Activated effector memory CD4-positive, alpha-beta T cell treated with Interleukin-2 at 50 U/mL for 16 hours (primary cell): ENCODE measurements at regions not wholly inside any gene's neighbourhood (a gene's known extent, or its start where the extent isn't known, plus 50 kb on each side); places are given as distances from the start of the nearest gene placed in this dataset.

Experiments
- DNase-seq: peaks from one replicate; pipeline ENCODE4 v3.0.0-alpha.2; 2020

DNA sequence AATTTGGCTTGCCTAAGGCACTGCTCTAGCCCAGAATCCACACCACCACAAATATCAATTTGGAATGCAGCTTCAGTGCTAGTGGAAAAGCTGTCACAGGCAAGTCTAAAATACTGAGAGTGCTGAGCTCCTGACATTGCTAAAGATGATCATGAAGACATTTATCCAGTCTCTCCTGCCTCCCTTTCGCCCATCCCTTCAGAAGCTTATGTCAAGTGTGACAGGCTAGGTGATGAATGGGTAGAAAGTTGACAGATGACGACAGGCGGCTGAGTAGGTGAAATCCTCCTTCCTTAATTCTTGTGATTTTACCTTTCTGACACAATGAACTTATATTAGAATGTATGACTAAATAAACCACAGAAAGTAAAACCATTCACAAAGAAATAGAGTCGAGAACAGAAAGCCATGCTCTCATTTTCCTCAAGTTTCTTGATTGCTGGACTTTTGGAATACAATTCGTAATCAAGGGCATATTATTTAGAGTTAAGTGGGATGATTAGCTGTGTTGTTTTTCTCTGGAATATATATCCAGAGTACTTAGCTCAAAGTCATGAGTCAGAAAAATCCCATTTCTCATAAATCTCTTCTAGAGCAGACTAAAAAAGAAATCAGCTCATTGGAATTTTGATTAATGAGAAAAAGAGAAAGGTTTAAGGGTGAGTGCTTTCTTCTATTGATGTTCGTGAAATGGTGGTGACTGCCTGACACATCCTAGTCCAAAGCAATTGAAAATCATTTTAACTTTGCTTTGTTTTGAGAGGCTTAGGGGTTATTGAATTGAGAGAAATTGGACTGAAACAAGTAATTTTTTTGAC, 1228.2 kb upstream of the CITED2 start:
- no peak for DNase-seq

DNA sequence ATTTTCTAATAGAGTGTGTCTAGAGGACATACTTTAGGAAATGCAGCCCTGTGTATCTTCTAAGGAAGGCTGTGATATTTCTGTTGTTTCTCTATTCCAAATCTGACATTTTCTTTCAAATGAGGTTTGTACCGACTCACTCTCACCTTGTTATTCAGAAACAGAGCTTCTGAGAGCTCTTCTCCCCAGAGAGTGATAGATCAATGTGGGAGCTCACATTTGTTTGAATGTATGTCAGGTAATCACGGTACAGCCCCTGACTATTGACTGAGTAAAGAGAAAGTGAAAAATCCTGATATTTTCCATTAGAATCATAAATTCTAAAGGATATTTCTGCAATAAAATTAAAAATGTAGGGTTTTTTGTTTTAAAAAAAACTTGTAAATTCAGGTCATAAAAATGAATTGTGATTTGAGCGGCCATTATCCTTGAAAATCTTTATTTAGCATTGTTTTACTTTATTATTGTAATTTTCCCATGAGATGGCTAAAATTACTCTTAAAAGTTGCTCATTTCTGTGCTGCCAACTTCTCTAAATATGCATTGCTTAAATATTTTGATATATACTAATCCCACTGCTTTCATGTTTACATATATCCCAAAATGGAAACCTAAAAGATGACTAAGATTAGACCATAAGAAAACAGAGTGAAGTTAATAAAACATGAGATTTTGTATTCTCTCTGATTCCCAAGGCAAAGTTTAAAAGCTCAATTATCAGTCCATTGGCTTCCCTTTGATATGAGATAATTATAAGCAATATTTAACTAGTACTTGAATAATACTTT, 1226.8 kb upstream of the CITED2 start:
- no peak for DNase-seq

DNA sequence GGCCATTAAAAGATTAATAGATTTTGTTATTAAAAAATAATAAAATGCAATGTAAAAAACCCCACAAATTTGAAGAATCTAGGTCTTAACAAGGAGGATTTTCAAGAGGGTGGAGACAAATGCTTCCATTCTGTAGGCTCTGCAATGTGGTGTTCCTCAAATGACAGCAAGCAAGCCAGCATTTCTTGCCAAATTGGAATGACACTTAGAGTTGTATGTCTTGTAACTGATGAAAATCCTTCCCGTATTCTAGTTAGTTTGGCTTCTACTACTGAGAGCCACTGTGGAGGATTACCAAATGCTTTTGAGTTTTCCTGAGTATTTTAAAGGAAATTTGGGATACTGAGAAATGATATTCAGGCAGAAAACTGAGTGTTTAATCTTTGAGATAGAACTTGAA, 1225.5 kb upstream of the CITED2 start:
- DNase-seq = no peak

DNA sequence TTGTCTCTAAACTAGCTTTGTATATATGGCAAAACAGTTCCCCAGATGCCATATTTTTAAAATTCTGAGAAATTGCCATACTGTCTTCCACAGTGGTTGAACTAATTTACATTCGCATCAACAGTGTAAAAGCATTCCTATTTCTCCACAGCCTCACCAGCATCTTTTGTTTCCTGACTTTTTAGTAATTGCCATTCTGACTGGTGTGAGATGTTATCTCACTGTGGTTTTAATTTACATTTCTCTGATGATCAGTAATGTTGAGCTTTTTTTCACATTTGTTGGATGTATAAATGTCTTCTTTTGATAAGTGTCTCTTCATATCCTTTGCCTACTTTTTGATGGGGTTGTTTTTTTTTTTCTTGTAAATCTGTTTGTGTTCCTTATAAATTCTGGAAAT, 1222.7 kb upstream of the CITED2 start:
- no peak for DNase-seq

DNA sequence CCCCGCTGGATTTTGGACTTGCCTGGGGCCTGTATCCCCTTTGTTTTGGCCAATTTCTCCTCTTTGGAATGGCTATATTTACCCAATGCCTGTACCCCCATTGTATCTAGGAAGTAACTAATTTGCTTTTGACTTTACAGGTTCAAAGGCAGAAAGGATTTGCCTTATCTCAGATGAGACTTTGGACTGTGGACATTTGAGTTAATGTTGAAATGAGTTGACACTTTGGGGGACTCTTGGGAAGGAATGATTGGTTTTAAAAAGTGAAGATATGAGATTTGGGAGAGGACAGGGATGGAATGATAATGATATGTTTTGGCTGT, 1220.3 kb upstream of the CITED2 start:
- DNase-seq = no peak

DNA sequence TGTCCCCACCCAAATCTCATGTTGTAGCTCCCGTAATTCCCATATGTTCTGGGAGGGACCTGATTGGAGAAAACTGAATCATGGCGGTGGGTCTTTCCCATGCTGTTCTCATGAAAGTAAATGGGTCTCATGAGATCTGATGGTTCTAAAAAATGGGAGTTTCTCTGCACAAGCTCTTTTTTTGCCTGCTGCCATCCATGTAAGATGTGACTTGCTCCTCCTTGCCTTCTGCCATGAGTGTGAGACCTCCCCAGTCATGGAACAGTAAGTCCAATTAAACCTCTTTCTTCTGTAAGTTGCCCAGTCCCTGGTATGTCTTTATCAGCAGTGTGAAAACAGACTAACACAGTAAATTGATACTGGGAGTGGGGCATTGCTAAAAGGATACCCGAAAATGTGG, 1218.4 kb upstream of the CITED2 start:
- DNase-seq = no peak

DNA sequence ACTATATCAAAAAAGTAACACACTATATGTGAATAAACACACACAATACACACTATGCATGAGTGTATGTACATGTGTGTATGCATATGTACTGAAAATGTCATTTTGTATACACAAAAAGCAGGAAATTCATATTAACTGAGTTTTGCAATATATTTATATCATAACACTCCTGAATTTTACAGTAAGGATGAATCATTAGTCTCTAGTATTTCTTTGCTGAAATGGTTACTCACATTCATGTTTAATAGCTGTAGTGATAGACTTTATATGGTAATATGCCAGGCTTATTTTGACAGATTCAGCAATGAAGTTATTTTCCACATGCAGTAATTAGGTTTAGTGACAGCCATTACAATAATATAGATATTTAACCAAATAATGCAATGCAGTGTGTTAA, 1216.2 kb upstream of the CITED2 start:
- no peak for DNase-seq

DNA sequence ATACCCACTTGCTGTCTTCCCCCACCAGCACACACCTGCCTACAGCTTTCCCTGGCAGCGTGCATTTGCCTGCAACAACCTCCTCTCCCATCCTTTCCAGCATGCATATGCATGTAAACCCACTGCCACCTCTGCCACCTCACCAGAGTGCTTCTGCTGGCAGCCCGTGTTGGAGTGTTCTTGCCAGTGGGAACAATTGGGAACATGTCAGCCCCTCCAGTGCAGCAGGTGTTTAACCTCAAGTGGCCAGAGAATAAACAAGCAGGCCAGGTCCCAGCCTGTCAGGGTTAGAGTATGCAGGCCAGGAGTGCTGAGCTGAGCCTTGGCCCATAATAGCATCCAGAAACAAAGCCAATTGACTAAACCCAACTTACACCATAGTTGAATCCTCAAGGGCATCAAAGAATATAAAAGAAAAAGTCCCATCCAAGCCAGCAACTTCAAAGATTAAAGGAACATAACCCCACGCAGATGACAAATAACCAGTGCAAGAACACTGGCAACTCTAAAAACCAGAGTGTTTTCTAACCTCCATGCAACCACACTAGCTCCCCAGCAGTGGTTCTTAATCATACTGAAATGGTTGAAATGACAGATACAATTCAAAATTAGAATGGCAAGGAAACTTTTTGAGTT, 1212.1 kb upstream of the CITED2 start:
- no peak for DNase-seq

DNA sequence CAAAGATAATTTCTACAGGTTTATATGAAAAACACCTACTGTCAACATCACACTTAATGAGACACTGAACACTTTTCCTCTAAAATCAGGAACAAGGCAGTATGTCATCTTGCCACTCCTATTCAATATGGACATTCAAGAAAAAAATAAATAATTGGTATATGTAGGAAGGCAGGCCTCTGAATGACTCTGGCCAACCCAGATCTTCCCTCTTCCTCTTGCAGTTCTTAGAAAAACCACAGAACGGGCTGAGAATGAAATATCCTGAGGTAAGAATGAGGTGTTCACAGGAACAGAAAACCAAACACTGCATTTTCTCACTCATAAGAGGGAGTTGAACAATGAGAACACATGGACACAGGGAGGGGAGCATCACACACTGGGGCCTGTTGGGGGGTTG, 1207.2 kb upstream of the CITED2 start:
- no peak for DNase-seq

DNA sequence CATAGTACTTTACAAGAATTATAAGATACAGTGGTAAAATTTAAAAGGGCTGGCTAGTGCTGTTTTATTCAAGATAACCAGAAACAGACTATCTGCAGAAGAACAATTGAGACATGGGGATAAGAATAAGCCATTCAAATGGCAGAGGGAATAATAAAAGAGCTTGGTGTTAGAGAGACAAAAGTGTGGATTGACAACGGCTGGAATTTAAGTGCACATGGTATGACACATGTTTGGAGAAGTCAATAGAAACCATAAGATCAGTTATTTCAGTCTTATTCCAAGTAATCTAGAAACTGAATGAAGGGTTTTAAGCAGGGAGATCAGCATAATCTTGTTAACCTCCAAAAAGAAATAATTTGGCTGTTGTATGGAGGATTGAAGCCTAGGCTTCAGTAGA, 1205.5 kb upstream of the CITED2 start:
- DNase-seq = no peak

DNA sequence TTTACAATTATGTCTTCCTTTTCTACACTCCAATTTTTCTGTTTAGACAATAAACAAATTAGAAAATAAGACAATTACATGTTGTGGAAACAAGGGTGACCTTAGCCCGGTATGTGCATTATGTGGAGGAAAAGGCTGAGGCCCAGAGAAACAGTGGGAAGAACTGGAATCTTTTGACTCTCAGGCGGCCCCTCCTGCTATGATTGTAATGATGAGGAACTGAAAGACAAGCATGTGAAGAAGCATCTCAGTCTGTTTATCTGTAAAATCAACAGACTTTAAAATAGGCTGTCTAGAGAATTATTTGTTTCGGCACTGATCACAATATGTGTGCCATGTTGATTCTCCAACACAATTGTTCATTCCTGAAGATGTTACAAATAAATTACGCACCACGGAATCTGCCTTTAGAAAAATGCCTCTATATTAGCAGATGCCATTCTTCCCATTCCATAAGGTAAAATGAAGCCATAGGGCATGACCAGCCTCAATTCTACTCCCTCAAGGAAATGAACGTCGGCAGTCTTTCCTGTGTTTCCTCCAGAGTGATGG, 1201.6 kb upstream of the CITED2 start:
- no peak for DNase-seq

DNA sequence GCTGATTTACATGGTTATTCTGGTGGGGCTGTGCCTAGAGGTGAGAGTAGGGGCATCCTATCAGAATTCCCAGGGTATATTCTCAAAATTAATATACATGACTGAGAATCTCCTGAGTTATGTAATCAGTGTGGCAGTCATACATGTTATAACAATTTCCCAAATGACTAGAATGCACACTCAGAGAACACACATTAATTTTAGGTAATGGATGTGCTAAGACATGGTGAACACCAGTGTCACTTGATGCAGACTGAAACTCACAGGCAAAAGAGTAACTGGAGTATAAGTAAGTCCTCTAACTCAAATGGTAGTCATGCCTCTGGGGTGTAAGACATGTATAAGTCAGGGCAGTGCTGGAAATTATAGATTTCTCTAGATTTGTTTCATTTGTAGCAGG, 1198.4 kb upstream of the CITED2 start:
- DNase-seq = no peak

DNA sequence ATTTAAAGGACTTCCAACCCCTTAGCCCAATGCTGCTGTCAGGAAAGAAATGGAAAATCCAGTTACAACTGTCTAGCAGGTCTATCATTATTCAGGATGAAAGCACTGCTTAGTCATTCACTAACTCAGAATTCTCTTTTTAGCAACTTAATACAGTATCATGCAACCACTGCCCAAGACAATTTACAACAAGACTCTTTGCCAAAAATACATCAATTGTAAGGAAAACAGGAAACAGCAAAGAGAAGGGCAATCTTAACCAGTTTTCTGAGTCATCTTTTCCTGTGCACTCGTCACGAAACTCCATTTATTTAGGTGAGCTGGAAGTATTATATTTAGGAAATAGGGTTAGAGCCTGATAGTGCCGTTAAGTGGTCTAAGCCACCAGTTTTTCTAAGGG, 1197.7 kb upstream of the CITED2 start:
- no peak for DNase-seq

DNA sequence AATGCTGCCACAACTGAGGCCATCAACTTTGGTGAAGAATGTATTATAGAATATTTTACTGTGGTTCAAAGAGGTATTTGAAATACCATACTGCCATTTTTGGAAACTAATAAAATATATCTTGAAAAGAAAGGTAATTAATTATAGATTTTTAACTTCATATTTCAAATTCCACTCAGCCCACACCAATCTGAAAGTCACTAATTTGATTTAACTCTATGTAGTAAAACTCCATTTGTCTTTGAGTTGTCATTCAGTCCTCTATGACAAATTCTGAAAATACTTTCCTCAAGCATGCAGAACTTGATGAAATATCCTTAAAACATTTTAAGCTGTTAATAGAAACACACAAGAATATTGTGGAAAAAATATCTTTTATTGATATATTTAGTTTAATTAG, 1196.7 kb upstream of the CITED2 start:
- DNase-seq = no peak

DNA sequence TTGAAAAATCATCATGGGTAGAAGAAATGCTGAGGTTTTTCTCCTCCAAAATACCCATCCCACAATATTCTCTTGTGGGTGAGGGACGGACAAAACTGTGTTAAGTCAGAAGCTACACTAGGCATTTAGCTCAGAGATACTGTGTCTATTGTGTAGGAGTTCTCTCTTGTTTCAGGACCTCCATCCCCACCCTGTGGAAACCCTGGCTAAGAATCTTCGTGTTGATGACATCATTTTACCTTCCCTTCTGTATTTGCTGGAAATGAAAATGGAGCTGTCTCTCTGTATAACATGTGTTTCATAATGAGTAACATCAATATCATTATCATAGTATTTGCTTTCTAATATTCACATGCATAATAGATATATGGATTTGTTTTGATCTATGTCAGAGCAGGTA, 1193.0 kb upstream of the CITED2 start:
- no peak for DNase-seq

DNA sequence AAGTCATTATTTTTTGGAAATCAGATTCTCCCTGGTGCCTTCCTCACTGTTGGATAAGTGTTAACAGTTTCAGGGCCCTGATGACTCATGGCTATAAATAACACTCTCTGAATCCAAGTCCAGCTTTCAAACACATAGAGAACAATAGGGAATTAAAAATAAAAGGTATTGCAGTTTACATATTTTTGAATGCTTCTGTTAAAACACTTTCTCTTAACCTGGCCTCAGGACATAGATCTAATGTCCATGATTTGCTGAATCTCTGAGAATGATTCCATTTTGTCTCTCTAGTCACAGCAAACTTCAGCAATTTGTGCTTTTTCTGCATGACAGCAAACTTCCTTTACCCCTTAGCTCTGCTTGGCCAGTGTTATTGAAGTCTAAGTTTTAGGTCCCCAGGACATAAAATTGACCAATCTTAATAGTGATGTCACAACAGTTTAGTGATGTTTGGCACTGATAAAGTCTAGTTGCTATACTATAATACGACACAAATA, 1192.4 kb upstream of the CITED2 start:
- no peak for DNase-seq

DNA sequence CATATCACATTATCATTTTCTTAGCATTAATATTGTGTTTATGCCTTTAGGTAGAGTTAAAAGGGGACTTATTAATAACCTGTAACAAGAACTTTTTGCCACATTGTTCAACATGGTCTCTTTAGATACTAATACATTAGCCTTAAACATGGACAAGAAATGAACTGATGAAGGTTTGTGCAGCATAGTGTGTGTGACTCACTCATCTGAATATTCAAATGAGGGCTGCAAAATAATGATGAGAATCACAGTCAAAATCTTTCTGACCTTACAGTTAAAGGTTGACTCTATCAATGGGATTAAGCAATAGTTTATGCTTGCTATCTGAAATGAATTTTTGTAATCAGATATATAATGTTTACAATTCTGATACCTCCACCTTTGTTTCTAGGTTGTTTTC, 1189.3 kb upstream of the CITED2 start:
- no peak for DNase-seq

DNA sequence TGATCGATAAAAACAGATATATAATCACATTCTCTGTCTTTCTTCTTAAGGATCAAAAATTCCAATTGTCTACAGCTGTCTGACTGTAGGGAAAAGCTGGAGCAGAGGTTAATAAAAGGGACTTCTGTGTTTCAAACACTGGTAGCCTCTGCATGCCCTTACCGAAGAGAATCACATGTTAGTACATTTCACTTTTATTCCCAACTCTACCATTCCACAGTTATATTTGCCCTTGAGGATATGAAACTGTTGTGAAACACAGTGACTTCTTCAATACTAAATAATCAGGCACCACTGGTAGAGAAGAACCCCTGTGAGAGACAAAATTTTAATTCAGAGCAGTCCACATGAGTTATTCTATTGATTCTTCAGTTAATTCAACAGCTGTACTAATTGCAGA, 1187.3 kb upstream of the CITED2 start:
- DNase-seq = no peak

DNA sequence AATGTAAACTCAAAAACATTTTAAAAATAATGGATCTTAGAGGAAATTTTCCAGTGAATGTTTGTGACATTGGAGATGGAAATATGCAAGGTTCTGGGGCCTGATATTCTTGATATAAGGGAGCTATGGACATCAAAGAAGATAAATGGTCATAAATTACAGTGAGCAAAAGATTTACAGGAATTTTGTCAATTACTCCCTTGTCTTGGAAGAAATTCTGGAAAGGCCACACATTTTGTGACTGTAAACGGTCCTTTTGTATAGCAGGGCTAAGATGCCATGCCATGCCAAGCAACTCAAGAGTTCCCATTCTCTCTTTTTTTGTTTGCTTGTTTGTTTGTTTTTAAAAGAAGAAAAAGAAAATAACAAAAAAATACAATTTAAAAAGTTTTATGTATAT, 1186.2 kb upstream of the CITED2 start:
- DNase-seq = no peak

DNA sequence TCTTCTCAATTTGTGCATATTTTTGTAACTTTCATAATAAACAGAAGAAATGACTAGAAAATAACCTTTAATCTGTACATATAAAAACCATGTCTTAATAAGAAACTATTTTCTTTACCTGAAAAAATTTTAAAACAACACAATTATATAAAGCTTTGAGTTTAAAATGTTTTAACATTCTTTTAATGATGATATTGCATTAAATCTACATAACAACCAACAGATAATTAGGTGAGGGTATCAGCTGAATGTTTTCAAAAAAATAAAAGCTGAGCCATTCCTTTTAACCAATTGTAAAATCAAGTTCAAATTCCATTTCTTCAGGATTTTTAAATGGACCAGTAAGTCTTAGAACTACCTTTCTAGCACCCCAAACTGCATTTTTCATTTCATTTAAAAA, 1185.0 kb upstream of the CITED2 start:
- DNase-seq = no peak

DNA sequence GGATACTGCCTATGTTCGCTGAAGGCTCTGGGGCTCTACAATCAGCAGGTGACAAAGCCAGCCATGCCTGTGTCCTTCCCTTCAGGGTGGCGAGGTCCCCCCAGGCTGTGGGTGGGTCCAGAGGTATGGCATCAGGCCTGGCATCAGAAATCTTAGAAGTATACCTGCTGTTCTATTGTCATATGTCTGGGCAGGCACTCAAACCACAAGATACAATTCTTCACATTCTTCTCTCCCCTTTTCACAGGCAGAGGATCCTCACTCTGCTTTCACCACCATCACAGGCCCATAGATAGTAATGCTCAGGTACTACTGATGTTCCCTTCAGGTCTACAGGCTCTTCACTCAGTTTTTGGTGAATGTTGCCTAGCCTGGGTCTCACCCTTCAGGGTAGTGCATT, 1180.0 kb upstream of the CITED2 start:
- DNase-seq = no peak

DNA sequence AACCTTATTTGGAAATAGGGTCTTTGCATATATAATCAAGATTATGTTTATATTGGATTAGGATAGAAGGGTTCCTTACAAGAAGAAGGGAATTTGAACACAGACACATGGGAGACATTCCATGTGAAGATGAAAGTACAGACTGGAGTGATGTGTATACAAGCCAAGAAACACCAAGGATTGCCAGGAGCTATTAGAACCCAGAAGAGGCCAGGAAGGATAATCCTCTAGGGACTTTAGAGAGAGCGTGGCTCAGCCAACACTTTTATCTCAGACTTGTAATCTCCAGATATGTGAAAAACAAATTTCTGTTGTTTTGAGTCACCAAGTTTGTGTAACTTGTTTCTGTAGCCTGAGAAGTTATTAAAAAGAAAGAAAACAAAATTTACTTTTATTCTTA, 1173.9 kb upstream of the CITED2 start:
- DNase-seq = no peak

DNA sequence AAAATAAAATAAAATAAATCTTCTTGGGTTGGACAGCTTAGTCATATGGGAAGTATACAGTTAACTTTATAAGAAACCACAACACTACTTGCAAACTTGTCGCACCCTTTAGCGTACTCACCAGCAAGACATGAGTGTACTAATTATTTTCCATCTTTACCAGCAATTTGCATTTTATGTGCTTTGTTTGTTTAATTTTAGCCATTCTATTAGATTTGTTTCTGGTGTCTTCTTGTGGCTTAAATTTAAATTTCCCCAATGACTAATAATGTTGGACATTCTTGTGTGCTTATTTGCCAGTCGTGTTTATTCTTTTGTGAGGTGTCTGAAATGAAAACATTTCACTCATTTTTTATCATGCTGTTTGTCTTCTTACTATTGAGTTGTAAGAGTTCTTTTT, 1172.2 kb upstream of the CITED2 start:
- no peak for DNase-seq

DNA sequence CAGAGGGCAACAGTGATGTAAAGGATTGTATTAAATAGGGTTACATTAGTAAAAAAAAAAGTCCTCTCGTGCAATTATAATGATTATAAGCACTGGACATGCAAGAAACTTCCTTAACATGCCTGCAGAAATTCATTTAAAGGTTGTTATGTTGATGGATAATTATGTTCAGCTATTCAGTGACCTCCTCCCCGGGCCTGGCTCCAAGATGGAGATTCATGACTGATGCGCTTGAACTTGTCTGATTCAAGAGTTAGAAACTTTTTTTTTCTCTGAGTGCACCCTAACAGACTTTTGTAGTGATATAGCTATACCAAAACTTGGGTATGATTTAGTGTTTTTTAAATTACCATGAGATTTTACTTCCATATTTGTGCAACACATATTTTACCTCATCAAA, 1170.0 kb upstream of the CITED2 start:
- DNase-seq = no peak
